ENCODE measurements at regions not wholly inside any gene's neighbourhood (a gene's known extent, or its start where the extent isn't known, plus 50 kb on each side); places are given as distances from the start of the nearest gene placed in this dataset.

- TF ChIP-seq MXI1 (conservative IDR thresholded peaks at IDR 0.05; ENCODE audit: poor library complexity, severe bottlenecking) (no peak), CTCF (IDR thresholded peaks at IDR 0.05; ENCODE audit: poor library complexity, severe bottlenecking) (no peak), EZH2 (IDR thresholded peaks at IDR 0.05; ENCODE audit: borderline replicate concordance, insufficient read depth, low read length, poor library complexity, severe bottlenecking) (no peak), REST (IDR thresholded peaks at IDR 0.05; ENCODE audit: borderline replicate concordance) (no peak), TAF1 (IDR thresholded peaks at IDR 0.05; ENCODE audit: low read depth) (no peak)
Measured at GRCh38 chr6:23306251-23306950, 737.0 kb downstream of the HDGFL1 start.

All from neural cell (in vitro differentiated cells).